ENCODE measurements at regions not wholly inside any gene's neighbourhood (a gene's known extent, or its start where the extent isn't known, plus 50 kb on each side); places are given as distances from the start of the nearest gene placed in this dataset.

- H3K27me3 ChIP-seq (replicated peaks in 2 of 5; ENCODE audit: control insufficient read depth in 4 of 5, insufficient read depth in 5 of 5, low read length in 4 of 5): no peaks in the 10 kb centered on the region
- no peaks in the 10 kb centered on the region for H3K4me1 ChIP-seq (ENCODE audit: control extremely low read depth in 1 of 4, control insufficient read depth in 4 of 4, insufficient read depth in 4 of 4, low read length in 3 of 4)
- no peak overlapping the region for H3K4me3 ChIP-seq (ENCODE audit: control insufficient read depth in 1 of 7, extremely low read depth in 1 of 7, insufficient read depth in 4 of 7, low read depth in 2 of 7, low read length in 6 of 7)
- no peak for DNase-seq
- CTCF ChIA-PET: no interaction called here
- 83% methylated on average over 1 of the region's 3 CpGs for WGBS (ENCODE audit: insufficient coverage)
- H3K36me3 ChIP-seq (ENCODE audit: control insufficient read depth in 4 of 4, insufficient read depth in 4 of 4, low read length in 3 of 4): no peaks in the 10 kb centered on the region
- no peak overlapping the region for H3K27ac ChIP-seq (ENCODE audit: insufficient read depth in 1 of 2, low read depth in 1 of 2, low read length in 2 of 2, poor library complexity in 1 of 2, severe bottlenecking in 2 of 2)
- no peaks in the 10 kb centered on the region for H3K9me3 ChIP-seq (ENCODE audit: control extremely low read depth in 1 of 5, control insufficient read depth in 4 of 5, insufficient read depth in 2 of 5, low read depth in 1 of 5, low read length in 4 of 5)
- POLR2A ChIA-PET: no interaction called here
Observed at GRCh38 chr19:28024920-28025319, 1188.0 kb downstream of the UQCRFS1 start.

GRCh38 chr19:28023064-28023463 is 1189.9 kb downstream of the UQCRFS1 start:
- Histone ChIP-seq H3K9me3 (ENCODE audit: control extremely low read depth in 1 of 5, control insufficient read depth in 4 of 5, insufficient read depth in 2 of 5, low read depth in 1 of 5, low read length in 4 of 5) (no peaks in the 10 kb centered on the region), H3K27ac (ENCODE audit: insufficient read depth in 1 of 2, low read depth in 1 of 2, low read length in 2 of 2, poor library complexity in 1 of 2, severe bottlenecking in 2 of 2) (no peak overlapping the region), H3K27me3 (replicated peaks in 2 of 5; ENCODE audit: control insufficient read depth in 4 of 5, insufficient read depth in 5 of 5, low read length in 4 of 5) (no peaks in the 10 kb centered on the region), H3K4me1 (ENCODE audit: control extremely low read depth in 1 of 4, control insufficient read depth in 4 of 4, insufficient read depth in 4 of 4, low read length in 3 of 4) (no peaks in the 10 kb centered on the region), H3K36me3 (ENCODE audit: control insufficient read depth in 4 of 4, insufficient read depth in 4 of 4, low read length in 3 of 4) (no peaks in the 10 kb centered on the region), H3K4me3 (ENCODE audit: control insufficient read depth in 1 of 7, extremely low read depth in 1 of 7, insufficient read depth in 4 of 7, low read depth in 2 of 7, low read length in 6 of 7) (no peak overlapping the region)
- DNase-seq: no peak
- POLR2A ChIA-PET: no interaction called here
- CTCF ChIA-PET: no interaction called here
- WGBS (ENCODE audit: insufficient coverage): 83% methylated on average over 1 of the region's 5 CpGs

GRCh38 chr19:28022506-28022905 is 1190.4 kb downstream of the UQCRFS1 start:
- CTCF ChIA-PET: no interaction called here
- Histone ChIP-seq H3K27ac (ENCODE audit: insufficient read depth in 1 of 2, low read depth in 1 of 2, low read length in 2 of 2, poor library complexity in 1 of 2, severe bottlenecking in 2 of 2) (no peak overlapping the region), H3K4me1 (ENCODE audit: control extremely low read depth in 1 of 4, control insufficient read depth in 4 of 4, insufficient read depth in 4 of 4, low read length in 3 of 4) (no peaks in the 10 kb centered on the region), H3K36me3 (ENCODE audit: control insufficient read depth in 4 of 4, insufficient read depth in 4 of 4, low read length in 3 of 4) (no peaks in the 10 kb centered on the region), H3K9me3 (ENCODE audit: control extremely low read depth in 1 of 5, control insufficient read depth in 4 of 5, insufficient read depth in 2 of 5, low read depth in 1 of 5, low read length in 4 of 5) (no peaks in the 10 kb centered on the region), H3K27me3 (replicated peaks in 2 of 5; ENCODE audit: control insufficient read depth in 4 of 5, insufficient read depth in 5 of 5, low read length in 4 of 5) (no peaks in the 10 kb centered on the region), H3K4me3 (ENCODE audit: control insufficient read depth in 1 of 7, extremely low read depth in 1 of 7, insufficient read depth in 4 of 7, low read depth in 2 of 7, low read length in 6 of 7) (no peak overlapping the region)
- POLR2A ChIA-PET: no interaction called here
- DNase-seq: no peak
- WGBS (ENCODE audit: insufficient coverage): 90% methylated on average over 6 of the region's 7 CpGs

- no peak overlapping the region for H3K27ac ChIP-seq (ENCODE audit: insufficient read depth in 1 of 2, low read depth in 1 of 2, low read length in 2 of 2, poor library complexity in 1 of 2, severe bottlenecking in 2 of 2)
- no peak overlapping the region for H3K4me3 ChIP-seq (ENCODE audit: control insufficient read depth in 1 of 7, extremely low read depth in 1 of 7, insufficient read depth in 4 of 7, low read depth in 2 of 7, low read length in 6 of 7)
- DNase-seq: peak; percentile 1 to 59 (median 27)
- 20% methylated on average over 4 of the region's 8 CpGs for WGBS (ENCODE audit: insufficient coverage)
- H3K4me1 ChIP-seq (ENCODE audit: control extremely low read depth in 1 of 4, control insufficient read depth in 4 of 4, insufficient read depth in 4 of 4, low read length in 3 of 4): no peaks in the 10 kb centered on the region
- ChIA-PET CTCF (no interaction called here), POLR2A (no interaction called here)
- H3K9me3 ChIP-seq (ENCODE audit: control extremely low read depth in 1 of 5, control insufficient read depth in 4 of 5, insufficient read depth in 2 of 5, low read depth in 1 of 5, low read length in 4 of 5): no peaks in the 10 kb centered on the region
- no peaks in the 10 kb centered on the region for H3K27me3 ChIP-seq (replicated peaks in 2 of 5; ENCODE audit: control insufficient read depth in 4 of 5, insufficient read depth in 5 of 5, low read length in 4 of 5)
- H3K36me3 ChIP-seq (ENCODE audit: control insufficient read depth in 4 of 4, insufficient read depth in 4 of 4, low read length in 3 of 4): no peaks in the 10 kb centered on the region
Observed at GRCh38 chr19:28021259-28022185, 1191.4 kb downstream of the UQCRFS1 start.

- H3K36me3 ChIP-seq (ENCODE audit: control insufficient read depth in 4 of 4, insufficient read depth in 4 of 4, low read length in 3 of 4): no peaks in the 10 kb centered on the region
- no peaks in the 10 kb centered on the region for H3K27me3 ChIP-seq (replicated peaks in 2 of 5; ENCODE audit: control insufficient read depth in 4 of 5, insufficient read depth in 5 of 5, low read length in 4 of 5)
- WGBS (ENCODE audit: insufficient coverage): 73% methylated on average over 5 of the region's 7 CpGs
- no peaks in the 10 kb centered on the region for H3K9me3 ChIP-seq (ENCODE audit: control extremely low read depth in 1 of 5, control insufficient read depth in 4 of 5, insufficient read depth in 2 of 5, low read depth in 1 of 5, low read length in 4 of 5)
- no peaks in the 10 kb centered on the region for H3K4me1 ChIP-seq (ENCODE audit: control extremely low read depth in 1 of 4, control insufficient read depth in 4 of 4, insufficient read depth in 4 of 4, low read length in 3 of 4)
- ChIA-PET CTCF (no interaction called here), POLR2A (no interaction called here)
- no peak for DNase-seq
- H3K27ac ChIP-seq (ENCODE audit: insufficient read depth in 1 of 2, low read depth in 1 of 2, low read length in 2 of 2, poor library complexity in 1 of 2, severe bottlenecking in 2 of 2): no peak overlapping the region
- H3K4me3 ChIP-seq (ENCODE audit: control insufficient read depth in 1 of 7, extremely low read depth in 1 of 7, insufficient read depth in 4 of 7, low read depth in 2 of 7, low read length in 6 of 7): no peak overlapping the region
Observed at GRCh38 chr19:28020619-28021258, 1192.2 kb downstream of the UQCRFS1 start.

- ChIA-PET CTCF (no interaction called here), POLR2A (no interaction called here)
- Histone ChIP-seq H3K4me1 (ENCODE audit: control extremely low read depth in 1 of 4, control insufficient read depth in 4 of 4, insufficient read depth in 4 of 4, low read length in 3 of 4) (no peaks in the 10 kb centered on the region), H3K9me3 (ENCODE audit: control extremely low read depth in 1 of 5, control insufficient read depth in 4 of 5, insufficient read depth in 2 of 5, low read depth in 1 of 5, low read length in 4 of 5) (no peaks in the 10 kb centered on the region), H3K27ac (ENCODE audit: insufficient read depth in 1 of 2, low read depth in 1 of 2, low read length in 2 of 2, poor library complexity in 1 of 2, severe bottlenecking in 2 of 2) (no peak overlapping the region), H3K36me3 (ENCODE audit: control insufficient read depth in 4 of 4, insufficient read depth in 4 of 4, low read length in 3 of 4) (no peaks in the 10 kb centered on the region), H3K4me3 (ENCODE audit: control insufficient read depth in 1 of 7, extremely low read depth in 1 of 7, insufficient read depth in 4 of 7, low read depth in 2 of 7, low read length in 6 of 7) (no peak overlapping the region), H3K27me3 (replicated peaks in 2 of 5; ENCODE audit: control insufficient read depth in 4 of 5, insufficient read depth in 5 of 5, low read length in 4 of 5) (no peaks in the 10 kb centered on the region)
- DNase-seq: no peak
- WGBS (ENCODE audit: insufficient coverage): 87% methylated on average over 7 of the region's 7 CpGs
Observed at GRCh38 chr19:28019901-28020300, 1193.0 kb downstream of the UQCRFS1 start.

GRCh38 chr19:28019371-28019770 is 1193.6 kb downstream of the UQCRFS1 start:
- ChIA-PET CTCF (no interaction called here), POLR2A (no interaction called here)
- DNase-seq: no peak
- Histone ChIP-seq H3K27me3 (replicated peaks in 2 of 5; ENCODE audit: control insufficient read depth in 4 of 5, insufficient read depth in 5 of 5, low read length in 4 of 5) (no peaks in the 10 kb centered on the region), H3K4me1 (ENCODE audit: control extremely low read depth in 1 of 4, control insufficient read depth in 4 of 4, insufficient read depth in 4 of 4, low read length in 3 of 4) (no peaks in the 10 kb centered on the region), H3K36me3 (ENCODE audit: control insufficient read depth in 4 of 4, insufficient read depth in 4 of 4, low read length in 3 of 4) (no peaks in the 10 kb centered on the region), H3K9me3 (ENCODE audit: control extremely low read depth in 1 of 5, control insufficient read depth in 4 of 5, insufficient read depth in 2 of 5, low read depth in 1 of 5, low read length in 4 of 5) (no peaks in the 10 kb centered on the region), H3K4me3 (ENCODE audit: control insufficient read depth in 1 of 7, extremely low read depth in 1 of 7, insufficient read depth in 4 of 7, low read depth in 2 of 7, low read length in 6 of 7) (no peak overlapping the region), H3K27ac (ENCODE audit: insufficient read depth in 1 of 2, low read depth in 1 of 2, low read length in 2 of 2, poor library complexity in 1 of 2, severe bottlenecking in 2 of 2) (no peak overlapping the region)
- WGBS (ENCODE audit: insufficient coverage): 94% methylated on average over 5 of the region's 7 CpGs

Measured in common myeloid progenitor, CD34-positive (primary cell).